GM18498 (cell line): ENCODE measurements at regions not wholly inside any gene's neighbourhood (a gene's known extent, or its start where the extent isn't known, plus 50 kb on each side); places are given as distances from the start of the nearest gene placed in this dataset.
A peak's percentile ranks its signal among the peaks of the same experiment; 100 is the strongest.
"Not testable (repeated sequence)": the region's sequence is repeated elsewhere in the genome, so short reads cannot be mapped to it uniquely, and the experiment has no call there.

Experiments
- ATAC-seq: cut with Tn5 transposase; IDR thresholded peaks from one replicate; pipeline ENCODE4 v1.9.1; 2021; ENCODE audit warnings: mild to moderate bottlenecking, moderate library complexity; ENCODE audit not compliant: unreplicated experiment

DNA sequence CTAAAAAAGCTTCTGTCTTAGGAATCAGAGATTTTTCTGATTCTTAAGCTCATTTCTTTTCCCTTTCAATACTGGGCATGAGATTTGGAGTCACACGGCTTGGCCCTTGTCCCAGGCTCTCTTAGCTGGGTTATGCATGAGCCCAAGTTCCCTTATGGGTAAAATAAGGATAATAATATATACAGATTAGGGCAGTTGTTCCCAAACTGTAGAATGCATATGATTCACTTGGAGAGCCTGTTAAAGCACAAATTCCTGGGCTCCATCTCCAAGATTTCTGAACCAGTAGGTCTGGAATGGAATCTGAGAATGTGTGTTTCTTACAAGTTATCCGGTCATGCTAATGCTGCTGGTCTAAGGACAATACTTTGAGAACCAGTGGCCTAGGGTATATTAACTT, 154.0 kb downstream of the REEP3 start:
- ATAC-seq: no peak

- no peak for ATAC-seq
Observed at GRCh38 chr10:63677001-63677400, 155.8 kb downstream of the REEP3 start.

DNA sequence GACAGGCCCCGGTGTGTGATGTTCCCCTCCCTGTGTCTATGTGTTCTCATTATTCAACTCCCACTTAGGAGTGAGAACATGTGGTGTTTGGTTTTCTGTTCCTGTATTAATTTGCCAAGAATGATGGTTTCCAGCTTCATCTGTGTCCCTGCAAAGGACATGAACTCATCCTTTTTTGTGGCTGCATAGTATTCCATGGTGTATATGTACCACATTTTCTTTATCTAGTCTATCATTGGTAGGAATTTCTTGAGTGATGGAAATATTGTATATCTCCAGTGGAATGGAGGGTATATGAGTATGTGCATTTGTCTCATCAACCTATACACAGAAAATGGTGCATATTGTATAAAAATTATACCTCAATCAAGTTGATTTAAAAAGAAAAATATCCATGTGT, 159.3 kb downstream of the REEP3 start:
- ATAC-seq: not testable (repeated sequence)

DNA sequence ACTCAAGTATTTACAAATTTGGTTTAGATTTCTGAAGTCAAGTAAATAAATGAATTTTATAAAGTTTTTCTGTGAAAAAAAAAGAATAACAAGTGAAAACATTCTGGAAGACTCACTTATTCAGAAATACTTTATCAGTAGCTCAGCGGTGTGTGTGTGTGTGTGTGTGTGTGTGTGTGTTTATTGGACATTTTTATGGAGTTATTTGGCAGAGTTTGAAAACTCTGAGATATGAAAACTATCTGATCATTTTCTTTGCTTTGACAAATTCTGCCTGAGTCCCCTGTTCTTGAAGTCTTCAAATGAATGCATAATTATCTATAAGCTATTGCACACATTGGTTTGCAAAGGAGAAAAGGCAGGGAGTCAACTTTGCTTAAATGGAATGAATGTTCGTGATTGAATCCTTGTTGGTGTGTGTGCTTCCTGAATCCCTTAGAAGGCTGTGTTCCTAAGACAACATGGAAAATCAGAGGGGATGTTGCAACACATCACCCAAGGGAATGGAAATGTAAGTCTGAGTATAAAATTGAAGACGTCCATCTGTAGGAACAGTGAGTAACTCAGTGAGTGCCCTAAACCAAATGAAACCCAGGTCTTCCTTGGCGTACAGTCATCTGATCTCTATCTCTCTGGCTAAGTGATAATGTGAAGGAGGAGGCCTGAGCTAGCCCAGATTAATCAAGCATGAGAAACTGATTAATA, 160.9 kb downstream of the REEP3 start:
- ATAC-seq: no peak

DNA sequence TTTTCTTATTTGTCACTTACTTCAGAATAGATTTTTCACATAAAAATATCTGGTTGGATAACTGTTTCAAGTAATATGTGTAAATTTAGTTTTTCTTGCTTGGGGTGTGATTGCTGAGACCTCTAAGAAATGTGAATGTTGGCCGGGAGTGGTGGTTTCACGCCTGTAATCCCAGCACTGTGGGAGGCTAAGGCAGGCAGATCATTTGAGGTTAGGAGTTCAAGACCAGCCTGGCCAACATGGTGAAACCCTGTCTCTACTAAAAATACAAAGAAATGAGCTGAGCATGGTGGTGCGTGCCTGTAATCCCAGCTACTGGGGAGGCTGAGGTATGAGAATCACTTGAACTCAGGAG, 161.5 kb downstream of the REEP3 start:
- ATAC-seq: not testable (repeated sequence)

- ATAC-seq: no peak
Observed at GRCh38 chr10:63683223-63683622, 162.0 kb downstream of the REEP3 start.

DNA sequence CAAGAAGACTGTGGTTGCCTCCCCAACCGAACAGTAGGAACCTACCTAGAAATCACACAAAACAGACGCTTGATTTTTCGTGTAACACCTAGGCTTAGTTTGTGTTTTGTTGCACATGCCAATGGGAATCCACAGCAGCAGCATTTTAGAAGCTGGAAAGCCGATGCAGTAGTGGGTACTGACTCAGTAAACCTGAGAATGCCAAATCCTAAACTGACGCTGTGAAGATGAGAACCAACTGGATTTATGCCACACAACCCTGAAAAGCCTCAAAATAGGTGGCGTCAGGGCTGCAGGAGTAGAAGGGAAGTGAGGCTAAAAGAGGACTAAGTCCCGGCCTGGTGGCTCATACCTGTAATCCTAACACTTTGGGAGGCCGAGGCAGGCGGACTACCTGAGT, 162.5 kb downstream of the REEP3 start:
- no peak for ATAC-seq

- no peak for ATAC-seq
Observed at GRCh38 chr10:63684257-63684936, 163.2 kb downstream of the REEP3 start.

DNA sequence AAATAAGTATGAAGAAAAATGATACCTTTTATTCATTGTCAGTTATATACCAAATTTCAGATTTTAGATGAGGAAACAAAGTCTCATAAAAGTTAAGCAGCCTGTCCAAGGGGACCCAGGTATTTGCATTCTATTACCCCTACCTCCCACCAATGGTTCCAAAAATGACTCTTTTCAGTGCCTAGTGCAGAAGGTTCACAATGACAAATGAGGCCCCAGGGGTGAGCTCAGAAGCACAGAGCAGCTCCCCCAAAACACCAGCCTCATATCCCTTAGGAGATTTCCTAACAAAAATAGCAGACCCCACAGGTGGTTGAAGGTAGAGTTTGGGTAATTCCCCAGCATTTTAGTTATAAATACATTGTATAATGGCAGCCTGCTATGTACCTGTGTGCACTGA, 168.6 kb downstream of the REEP3 start:
- no peak for ATAC-seq

GRCh38 chr10:63692220-63692896, 171.2 kb downstream of the REEP3 start:
- no peak for ATAC-seq

DNA sequence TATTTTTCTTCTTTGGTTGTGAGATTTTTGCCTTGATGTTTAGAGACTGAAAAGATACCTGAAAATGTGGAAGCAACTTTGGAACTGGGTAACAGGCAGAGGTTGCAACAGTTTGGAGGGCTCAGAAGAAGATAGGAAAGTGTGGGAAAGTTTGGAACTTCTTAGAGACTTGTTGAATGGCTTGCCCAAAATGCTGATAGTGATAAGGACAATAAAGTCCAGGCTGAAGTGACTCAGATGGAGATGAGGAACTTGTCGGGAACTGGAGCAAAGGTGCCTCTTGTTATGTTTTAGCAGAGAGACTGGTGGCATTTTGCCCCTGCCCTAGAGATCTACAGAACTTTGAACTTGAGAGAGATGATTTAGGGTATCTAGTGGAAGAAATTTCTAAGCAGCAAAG, 171.8 kb downstream of the REEP3 start:
- not testable (repeated sequence) for ATAC-seq

DNA sequence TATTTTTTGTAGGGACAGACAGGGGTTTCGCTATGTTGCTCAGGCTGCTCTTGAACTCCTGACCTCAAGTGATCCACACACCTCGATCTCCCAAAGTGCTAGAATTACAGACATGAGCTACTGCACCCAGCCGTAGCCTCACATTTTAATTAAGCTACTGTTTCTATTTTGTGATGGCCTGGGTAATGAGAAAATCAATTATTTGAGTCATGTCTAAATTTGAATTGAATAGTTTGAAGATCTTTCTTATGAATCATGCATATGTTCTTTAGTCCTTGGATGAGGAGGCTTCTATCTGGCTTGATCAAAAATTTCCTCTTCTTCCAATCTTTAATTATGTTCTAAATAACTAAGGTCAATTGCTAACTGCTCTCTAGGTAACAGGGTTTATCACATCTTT, 175.0 kb downstream of the REEP3 start:
- no peak for ATAC-seq

DNA sequence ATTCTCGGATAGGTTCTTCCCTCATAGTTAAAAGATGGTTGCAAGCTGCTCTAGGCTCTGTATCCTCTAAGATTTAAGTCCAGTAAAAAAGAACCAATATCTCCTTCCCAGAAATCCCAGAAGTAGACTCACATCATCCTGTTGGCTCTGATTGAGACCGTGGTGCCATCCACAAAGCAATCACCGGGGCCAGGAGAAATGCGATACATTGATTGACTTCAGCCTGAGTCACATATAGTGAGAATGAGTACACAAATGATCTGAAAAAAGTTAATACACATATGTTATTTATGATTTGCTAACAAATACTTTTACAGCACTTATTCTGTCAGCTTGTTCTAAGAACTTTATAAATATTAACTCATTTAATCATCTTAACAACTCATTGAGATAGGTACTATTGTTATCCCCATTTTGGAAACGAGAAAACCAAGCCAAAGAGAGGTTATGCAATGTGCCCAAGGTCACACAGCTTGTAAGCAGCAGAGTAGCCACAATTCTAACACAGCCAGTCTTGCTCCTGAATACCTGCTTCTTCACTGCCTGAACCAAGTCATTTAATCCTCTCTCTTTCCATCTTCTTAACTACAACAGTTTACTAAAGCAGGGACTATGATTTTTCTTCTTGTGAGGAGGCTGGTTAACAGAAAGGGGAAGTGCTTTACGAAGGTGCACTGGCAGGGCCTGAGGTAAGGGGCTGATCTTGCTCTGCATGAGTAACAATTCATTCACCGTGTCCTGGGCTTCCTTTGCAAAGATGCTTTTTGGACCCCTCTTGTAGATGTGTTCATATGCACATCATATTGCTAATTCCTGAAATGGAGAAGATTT, 177.0 kb downstream of the REEP3 start:
- peak; percentile 74 for ATAC-seq

GRCh38 chr10:63698787-63699150, 177.6 kb downstream of the REEP3 start:
- ATAC-seq: no peak

DNA sequence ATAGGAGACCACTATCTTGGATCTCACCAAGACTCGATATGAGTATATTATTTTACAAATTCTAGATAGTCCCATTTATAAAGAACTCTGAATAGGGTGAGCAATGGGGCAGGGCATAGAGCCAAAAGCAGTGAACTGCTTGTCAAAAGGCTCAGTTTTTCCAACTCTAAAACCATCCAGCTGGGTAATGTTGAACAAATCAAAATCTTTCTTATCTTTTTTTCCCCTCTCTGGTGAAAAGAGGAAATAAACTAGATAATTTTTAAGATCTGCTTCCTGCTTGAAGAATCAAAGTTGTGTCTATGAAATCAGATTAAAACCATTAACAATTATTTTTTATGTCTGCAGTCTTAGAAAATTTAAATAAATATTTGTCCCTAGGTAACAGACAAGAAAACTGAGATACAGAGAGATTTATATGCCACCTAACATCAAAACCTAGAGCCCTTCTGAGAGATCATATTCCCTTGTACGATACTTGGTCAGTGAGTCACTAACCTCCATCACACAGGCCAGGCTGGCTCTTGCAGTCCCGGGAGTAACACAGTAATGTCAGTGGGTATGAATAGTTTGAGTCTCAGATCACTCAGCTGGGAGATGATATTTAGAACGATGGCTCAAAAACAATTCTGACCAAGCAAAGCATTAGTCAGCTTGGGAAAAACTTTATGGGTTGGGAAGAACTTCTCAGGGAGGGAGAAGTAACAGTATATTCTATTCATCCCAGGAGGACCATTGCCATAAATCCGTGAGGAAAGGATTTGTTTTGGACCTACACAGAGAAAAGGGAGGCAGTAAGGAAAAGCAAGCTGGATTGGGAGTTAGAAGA, 178.8 kb downstream of the REEP3 start:
- no peak for ATAC-seq

GRCh38 chr10:63700631-63701156, 179.5 kb downstream of the REEP3 start:
- ATAC-seq: no peak

DNA sequence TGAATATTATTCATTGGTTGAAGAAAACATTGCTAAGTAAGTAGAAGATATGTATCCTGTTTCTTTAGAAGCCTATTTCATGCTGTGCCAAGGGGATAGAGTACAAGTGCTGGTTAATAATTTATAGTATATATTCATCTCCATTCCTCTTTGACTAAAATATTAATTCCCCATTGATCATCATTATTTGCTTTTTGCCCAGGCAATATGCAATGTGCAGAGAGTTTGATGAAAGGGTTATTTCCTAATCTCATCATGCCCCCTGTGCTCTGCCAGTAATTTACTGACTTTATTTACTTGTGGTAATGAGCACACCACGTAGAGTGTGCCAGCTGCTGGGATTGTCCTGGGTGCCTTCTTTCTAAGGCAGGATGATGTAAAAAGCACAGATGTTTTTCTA, 180.9 kb downstream of the REEP3 start:
- ATAC-seq: no peak

DNA sequence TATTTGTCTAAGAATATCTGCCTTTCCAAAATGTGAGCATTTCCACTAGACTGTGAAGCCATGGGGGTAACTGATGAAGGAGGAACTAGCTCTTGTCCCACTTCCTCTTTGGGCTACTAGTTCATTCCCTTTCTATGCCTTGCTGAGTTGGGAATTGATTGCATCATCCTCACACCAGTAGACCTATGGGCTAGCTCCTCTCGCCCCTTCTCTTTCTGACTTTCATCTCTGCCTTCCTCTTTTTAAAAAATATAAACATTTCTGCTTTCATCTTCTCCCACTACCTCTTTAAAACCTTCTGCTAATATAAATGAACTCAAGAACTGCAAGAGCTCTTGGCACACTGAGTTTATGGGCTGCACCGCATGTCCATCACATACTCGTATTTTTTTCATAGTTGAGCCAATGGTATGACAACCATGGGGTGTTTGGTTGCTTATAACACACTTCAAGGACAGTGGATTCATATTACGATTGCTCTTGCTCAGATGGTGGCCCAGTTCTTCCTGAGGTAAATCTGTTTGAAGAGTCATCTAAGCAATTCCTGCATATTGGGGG, 182.0 kb downstream of the REEP3 start:
- ATAC-seq: no peak

DNA sequence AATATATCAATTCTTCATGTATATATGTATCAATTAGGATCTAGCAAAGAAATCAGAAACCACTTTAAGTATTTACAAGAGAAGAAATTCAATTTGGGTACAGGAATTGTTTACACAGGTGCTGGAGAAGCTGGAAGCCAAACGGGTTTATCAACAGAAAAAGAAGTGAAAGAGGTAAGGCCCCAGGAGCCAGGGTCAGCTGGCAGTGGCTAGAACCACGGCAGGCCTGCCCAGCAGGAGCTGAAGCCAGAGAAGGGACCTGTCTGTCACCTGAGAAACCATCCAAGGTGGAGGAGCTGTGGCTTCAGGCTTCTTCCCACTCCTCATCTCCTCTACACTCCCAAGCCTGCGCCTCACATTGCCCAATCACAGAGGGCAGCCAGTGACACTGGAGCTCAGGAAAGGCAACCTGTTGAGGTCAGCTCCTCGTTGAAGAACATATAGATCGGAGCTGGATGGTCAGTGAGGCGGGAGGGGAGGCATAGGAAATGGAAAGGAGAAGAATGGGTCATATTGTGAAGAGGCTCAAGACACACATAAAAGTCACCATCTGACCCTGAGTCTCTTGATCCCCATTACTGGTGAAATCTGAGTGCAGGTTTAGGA, 182.6 kb downstream of the REEP3 start:
- no peak for ATAC-seq
